ELR (cell line): ENCODE measurements at regions not wholly inside any gene's neighbourhood (a gene's known extent, or its start where the extent isn't known, plus 50 kb on each side); places are given as distances from the start of the nearest gene placed in this dataset.
A peak's percentile ranks its signal among the peaks of the same experiment; 100 is the strongest.

ENCODE experiments used
- DNase-seq: peaks from one replicate; pipeline ENCODE4 v3.0.0-alpha.2; 2015; ENCODE audit warnings: low read depth

DNA sequence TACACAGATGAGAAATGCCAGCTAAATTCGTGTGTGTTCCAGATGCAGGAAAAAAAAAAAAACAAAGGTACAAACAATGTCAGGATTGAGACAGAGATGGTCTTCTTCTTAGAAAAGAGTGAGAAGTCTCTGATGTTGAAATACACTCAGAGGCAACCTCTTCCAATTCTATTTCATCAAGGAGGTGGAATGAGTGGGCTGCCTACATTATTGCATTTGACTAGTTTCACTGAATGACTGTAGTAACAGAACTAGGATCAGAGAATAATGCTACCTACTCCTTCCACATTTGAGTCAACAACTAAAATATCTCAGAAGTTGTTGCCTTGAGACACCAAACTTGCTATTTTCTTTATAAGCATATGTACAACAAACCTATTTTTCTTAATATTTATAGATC lies 1332.2 kb upstream of the FLRT2 start:
- DNase-seq, result no peak

DNA sequence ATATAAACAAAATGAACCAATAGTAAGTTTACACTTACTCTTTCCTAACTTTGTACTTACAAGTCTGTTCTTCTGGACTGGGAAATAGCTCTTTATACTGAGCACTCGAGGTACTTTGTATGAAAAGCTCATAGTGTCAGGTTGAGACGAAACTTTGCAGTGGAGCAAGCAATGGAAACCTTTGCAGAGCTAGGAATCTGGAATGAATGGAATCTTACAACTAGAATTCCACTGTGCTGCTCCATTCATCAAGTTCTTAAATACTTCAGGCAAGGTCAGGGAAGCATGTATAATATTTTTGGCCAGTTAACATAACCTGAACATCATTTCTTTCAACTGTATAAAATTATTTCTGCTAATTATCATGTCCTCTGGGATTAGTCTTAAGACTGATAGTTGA lies 1327.5 kb upstream of the FLRT2 start:
- no peak for DNase-seq

DNA sequence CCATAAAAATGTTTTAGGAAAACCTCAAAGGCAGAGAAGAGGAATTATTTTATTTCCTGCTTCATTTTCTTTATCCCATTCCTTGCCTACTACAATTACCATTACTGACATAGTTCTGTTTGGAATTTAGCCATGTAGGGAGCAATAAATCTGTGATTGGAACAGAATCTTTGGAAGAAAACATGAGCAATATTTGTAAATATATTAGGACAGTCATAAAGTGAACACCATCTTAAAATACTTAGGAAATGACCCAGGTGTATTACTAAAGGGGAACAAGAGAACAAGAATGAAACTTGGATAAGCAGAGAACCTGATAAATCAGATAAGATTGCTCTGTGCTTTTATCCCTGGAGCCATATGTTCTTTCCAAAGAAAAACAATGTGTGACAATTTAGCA lies 1326.0 kb upstream of the FLRT2 start:
- DNase-seq, result no peak

DNA sequence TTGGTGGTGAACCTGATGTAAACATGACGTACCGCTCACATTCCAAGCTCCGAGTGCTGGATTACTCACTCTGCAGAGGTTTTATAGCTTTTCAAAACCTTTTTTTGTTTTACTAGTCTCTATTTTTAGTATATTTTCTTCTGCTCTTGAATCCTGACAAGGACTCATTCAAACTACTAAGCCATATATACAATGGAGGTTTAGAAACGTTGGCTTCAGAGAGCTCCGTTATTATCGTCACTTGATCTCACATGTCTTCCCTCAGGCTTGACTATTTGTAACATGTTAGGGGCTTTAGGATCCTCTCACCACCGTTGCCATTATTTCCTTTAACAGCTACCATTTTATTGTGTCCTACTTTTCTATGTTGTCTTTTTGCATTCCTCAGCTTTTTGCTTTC lies 1321.5 kb upstream of the FLRT2 start:
- DNase-seq, result no peak

DNA sequence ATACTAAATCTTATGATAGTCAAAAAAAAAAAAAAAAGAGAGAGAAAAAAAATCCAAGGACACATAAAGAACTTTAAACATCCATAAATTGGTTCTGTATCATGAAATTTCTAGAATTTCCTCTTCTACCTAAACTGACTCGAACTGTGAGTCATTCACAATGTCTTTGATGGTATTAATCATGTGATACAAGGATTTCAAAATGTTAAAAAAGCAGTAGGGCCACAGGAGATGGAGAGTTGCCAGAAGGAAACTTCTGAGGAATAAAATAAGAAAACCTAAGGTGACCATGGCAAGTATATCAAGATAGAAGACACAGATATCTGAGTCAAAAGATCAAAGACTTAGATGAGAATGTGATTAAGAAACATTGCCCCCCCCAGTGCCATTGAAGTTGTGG lies 1320.9 kb upstream of the FLRT2 start:
- no peak for DNase-seq

DNA sequence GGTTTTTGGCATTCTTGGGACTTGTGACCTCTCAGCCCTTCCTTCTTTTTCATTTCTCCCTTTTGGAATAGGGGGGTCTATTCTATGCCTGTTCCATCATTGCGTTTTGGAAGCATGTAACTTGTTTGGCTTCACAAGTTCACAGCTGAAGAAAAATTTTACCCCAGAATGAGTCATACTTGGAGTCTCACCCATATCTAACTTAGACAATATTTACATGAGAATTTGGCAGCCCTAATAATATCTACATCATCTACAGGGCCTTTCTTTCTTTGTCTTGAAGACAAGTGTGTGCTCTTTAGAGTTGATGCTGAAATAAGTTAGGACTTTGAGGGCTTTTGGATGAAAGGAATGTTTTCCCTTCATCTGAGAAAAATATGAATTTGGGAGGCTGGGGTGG lies 1312.9 kb upstream of the FLRT2 start:
- DNase-seq, result no peak

DNA sequence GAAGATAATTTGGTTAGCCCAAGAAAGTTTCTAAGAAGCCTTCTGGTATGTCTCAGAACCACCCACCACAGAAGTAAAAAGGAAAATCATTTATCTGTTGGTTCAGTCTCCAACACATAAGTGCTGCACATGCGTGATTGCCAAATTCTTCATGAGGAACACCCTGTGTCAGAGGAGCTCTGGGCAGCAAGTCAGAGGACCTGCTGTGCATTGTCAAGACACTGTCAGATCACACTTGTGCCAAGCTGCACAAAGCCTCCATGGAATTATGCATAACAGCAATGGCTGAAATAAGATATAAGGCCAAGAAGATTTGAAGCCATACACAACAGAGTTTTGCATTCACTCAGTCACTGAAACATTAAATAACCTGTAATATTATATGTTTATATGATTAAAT lies 1304.7 kb upstream of the FLRT2 start:
- no peak for DNase-seq

DNA sequence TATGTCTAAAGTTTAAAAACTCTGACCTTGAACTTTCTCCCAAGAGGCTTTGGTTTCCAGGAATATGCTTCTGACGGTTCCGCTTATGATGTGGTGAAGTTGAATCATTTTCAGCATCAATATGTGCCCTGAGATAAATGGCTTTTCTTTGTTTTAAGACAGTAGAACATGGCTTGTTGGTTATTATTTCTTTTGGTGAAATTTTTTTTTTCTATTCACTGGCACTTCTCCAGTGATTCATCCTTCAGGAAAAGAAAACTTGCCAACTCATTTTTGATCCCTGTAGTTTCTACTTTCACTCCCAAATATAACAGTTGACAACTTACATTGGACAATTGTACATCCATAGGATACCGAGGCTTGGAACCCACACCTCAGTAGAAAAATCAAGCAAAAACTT lies 1301.2 kb upstream of the FLRT2 start:
- no peak for DNase-seq

DNA sequence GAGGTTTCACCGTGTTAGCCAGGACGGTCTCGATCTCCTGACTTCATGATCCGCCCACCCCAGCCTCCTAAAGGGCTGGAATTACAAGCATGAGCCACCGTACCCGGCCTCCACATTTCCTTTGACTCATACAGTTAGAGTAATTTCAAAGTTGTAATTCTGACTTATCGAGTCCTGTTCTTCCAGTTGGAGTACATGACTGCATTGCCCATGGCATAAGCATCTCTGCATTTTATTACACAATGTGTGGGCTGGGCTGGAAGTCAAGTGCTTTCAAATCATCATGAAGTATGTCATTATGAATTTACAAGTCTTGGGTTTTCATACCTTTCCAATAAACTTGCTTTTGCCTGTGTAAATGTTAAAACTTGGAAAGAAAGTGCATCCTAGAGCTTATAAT lies 1295.7 kb upstream of the FLRT2 start:
- peak; percentile 1 for DNase-seq

DNA sequence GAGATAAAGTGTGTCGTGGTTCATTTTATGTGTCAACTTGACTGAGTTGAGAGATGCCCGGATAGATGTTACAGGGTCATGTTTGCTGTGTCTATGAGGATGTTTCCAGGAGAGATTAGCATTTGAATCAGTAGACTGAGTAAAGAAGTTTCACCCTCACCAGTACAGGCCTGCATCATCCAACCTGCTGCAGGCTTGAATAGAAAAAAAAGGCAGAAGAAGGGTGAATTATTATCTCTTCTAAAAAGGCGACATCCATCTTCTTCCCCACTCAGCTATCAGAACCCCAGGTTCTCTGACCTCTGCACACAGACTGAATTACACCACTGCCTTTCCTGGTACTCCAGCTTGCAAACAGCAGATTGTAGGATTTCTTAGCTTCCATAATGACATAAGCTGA lies 1293.7 kb upstream of the FLRT2 start:
- no peak for DNase-seq

DNA sequence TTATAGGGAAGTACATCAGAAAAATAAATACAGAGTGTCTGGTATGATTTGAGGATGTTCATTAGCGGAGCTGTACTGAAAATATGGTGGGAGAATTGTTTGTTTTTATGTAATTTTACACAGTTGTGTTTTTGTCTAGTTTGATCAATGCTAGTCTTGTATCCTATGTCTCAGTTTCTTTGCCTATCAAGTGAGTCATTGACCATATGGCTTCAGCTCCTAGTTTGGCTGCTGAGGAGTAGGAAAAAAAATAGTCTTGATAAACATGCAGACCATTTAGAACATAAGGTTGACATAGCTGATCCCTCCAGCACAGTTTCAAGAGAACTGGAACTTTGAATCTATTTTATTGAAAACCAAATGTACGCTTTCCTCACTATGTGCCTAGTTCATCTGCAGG lies 1292.1 kb upstream of the FLRT2 start:
- no peak for DNase-seq

DNA sequence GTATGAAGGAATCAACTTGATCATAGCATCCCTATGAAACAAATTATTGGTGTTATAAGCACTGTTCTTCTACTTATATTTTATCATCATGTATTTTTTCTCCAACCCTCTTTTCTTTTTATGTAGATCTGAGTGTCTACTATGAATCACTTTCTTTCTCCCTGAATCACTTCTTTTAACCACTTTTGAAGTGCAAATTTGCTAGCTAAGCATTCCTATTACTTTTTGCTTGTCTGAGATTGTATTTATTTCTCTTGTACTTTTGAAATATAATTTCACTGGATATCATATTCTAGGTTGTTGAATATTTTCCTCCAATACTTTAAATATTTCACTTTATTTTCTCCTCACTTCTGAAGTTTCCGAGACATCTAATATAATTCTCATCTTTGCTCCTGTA lies 1282.3 kb upstream of the FLRT2 start:
- no peak for DNase-seq

DNA sequence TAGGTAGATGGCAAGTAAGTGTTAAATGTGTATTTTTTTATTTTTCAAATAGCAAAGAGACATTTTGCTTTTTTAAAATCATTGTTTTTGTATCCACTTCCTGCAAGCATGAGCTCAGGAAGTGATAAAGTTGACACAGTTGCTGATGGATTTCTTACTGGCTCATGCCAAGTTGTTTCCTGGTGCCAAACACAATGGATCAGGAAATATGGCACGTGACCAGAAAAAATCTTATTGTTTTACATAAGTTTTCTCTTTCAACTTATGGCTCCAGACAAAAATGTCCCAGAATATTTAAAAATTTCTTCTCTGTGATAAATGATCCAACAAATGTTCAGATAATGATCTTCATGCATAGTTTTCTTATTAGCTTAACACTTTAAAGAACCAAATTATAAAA lies 1279.1 kb upstream of the FLRT2 start:
- DNase-seq, result no peak

DNA sequence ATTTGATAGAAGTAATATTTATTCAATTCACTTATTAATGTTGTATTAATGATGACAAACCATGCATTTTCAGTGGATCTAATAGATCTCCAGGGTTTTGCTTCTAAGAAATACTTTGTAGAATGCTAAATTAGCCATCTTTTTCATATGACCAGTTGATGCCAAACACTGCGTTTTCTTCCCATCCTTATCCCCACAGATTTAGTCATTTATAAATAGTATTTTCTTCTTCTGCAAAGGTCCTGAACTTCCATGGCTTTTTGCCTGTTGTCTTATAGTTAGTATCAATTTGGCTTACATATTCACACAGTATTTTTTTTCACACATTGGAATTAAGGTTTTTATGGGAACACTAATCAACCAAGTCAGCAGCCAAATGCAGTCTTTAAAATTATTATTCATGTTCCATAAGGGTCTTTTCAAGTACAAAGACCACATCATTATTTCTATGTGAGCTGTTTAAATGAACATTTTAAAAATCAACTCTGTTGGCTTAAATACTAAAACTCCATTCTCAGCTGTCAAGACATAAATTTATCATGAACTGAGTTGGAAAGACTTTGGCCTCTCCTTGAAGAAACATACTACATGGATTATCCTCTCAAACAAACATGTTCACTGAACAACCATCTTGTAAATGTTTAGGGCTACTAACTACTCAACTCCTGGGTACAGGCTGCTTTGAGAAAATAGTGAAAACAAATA lies 1278.4 kb upstream of the FLRT2 start:
- DNase-seq, result no peak

DNA sequence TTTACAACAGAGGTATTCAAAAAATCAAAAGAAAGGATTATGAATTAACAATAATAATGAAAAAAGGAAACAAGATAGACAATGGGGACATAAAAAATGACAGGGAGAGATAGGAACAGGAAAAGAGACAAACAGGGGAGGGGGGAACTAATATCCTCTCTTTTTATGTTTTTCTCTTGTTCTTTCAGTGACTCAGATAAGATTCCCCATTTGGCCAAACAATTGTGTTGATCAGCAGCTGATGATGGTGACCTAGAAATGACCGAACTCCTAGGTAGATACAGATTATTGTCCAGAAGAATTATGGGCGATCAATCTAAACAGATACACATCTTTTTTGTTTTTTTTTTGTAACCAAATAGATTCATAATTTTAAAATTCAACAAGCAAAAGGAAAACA lies 1277.2 kb upstream of the FLRT2 start:
- no peak for DNase-seq

DNA sequence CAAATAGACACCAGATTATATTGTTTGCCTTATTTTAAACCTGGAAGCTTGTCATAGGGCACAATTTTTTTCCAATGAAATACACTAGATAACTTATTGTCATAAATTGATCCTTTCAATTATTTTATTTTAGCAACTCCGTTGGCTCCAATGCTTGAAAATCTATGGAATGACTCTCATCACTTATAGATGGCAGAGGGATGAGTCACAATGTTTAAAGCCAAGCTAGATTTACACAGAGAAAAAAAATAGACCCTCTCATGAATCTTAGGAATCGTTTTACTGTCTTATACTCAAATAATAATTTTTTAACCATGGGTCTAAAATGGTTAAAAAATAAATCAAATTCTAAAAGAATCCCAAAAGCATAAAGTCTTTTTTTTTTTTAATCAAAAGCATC lies 1276.6 kb upstream of the FLRT2 start:
- peak; percentile 2 for DNase-seq

DNA sequence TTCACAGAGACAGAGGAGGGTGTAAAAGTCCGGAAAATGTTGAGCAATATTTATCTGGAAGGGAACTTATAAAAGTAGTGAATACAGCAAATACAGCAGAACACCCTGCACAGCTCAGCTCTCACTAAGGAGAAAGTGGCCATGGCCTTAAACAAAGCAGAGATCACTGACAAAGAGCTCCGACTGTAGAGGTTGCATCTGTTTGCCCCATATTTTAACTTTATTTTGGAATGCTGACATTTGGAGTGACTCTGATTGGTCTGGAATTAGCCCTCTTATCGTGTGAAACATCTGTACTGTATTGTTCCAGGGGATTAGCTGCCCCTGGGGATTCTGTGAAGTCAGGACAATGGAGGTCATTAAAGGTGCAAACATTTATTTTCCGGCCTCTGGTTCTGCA lies 1275.7 kb upstream of the FLRT2 start:
- no peak for DNase-seq

DNA sequence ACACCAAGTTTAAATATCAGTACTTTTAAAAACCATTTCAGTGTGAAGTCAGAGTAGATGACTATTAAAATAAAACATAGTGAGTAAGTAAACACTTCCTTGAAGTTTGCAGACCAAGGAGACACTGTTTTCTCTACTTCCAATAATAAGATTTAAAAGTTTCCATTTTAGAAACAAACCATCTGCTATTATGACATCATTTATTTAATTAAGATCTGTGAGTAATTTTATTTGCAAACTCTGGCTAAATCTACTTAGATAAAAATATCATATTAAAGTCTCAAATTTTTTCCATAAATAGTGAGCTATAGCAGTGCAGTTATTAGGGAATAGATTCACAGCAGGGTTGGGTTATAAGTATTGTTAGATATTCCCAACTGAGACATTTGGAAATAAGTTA lies 1267.0 kb upstream of the FLRT2 start:
- no peak for DNase-seq

DNA sequence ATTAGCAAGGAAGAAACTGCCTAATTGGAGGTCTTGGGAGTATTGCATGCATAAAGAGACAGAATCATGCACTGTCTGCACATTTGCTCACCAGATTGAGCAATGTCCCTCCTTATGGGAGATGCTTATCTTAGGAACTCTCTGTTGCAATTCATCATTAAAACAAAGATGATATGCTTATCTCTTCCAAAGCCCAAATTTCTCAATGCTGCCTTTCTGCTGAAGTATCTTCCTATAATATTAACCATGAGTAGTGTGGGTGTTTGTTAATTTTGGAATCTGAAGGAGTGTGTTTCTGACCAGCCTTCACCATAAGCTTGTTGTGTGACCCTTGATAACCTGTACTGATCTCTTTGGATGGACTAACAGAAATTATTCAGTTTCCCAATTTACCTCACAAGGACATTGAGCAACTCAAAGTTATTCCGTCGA lies 1257.6 kb upstream of the FLRT2 start:
- DNase-seq, result no peak

DNA sequence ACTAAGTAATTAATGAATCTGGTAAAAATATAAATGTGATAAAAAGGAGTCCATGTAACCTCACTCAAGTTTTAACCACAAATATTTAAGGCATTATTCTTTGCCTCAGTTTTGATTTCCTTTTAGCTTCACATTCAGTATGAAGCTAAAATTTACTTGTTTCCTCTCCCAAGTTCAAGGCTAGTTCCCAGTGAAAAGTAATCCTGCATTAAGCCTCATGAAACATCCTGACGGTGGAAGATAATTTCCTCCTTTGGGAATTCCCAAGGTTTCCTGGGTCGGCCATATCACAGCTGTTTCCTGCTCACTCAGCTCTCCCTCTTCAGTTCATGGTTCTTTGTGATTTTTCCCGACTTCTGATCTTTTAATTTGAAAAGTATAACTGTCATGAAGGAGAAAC lies 1256.8 kb upstream of the FLRT2 start:
- DNase-seq, result no peak

DNA sequence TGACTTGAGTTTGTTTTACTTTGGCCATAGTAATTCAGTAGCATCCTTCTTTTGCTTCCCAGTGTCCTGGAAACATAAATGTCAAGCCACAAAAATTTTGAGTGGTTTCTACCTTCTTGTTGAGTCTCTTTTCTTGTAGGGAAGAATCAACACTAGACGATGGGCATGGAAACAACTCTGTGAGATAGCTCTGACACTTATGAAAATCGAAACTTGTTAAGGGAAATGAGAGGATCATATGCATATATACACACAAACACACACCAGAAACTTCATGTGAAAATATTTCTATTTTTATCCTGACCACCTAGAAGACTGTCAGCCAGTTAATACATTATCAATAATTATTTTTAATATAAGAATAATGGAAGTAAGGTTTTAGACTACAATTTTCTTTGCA lies 1247.3 kb upstream of the FLRT2 start:
- no peak for DNase-seq

DNA sequence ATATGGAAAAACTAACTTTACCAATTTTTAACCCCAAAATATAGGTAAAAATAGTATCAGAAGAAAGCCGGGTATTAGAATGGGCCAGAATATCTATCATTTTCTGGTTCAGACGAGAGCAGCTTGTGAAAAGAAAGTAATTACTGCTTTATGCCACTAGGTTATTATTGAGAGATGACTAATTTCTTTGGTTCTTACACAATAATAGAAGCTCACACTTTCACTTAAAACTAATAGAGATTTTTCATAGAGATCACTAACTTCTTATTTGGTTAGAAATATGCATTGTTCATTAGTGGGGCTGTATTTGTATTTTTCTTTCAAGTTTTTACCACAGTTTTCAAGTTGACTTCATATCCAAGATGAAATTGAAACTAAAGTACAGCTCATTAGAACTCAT lies 1241.2 kb upstream of the FLRT2 start:
- peak; percentile 4 for DNase-seq

DNA sequence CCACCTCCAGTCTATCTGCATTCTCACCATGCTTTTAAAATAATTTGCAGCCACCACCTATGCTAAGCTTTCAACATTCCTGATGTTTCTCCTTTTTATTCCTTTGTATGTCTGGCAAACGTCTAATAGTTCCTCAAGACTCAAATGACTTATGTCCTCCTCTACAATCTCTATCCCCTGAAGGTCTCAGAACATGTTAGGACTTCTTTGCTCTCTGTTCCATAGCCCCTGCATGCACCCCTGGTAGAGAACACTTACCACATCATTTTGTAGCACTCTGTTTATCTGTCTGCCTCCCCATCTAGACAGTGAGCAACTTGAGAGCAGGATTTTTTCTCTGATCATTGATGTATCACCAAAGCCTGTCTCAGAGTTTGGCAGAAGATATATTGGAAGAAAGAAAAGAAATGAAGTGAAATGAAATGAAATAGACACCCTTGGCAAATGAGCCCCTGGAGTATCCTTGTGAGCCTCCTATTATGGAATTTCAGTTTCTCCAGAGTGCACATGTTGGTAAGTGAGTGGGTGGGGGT lies 1231.2 kb upstream of the FLRT2 start:
- DNase-seq, result no peak

DNA sequence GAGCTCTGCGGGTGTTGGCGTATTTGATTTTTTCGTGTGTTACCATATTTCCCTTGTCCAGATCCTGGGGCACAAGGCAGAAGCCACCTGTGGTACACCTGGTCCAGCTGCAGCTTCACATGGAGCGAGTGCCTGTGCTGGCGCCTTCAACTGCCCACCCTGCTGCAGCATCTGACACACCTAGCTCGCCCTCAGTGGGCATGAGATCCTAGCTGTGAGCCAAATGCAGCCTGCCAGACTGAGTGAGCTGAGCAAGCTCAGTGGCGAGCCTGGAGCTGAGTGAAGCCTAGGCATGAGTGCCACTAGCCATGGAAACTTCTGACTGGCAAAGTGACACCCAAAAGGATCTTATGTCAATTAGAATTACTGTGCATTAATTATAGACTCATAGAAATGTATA lies 1226.8 kb upstream of the FLRT2 start:
- DNase-seq, result no peak

DNA sequence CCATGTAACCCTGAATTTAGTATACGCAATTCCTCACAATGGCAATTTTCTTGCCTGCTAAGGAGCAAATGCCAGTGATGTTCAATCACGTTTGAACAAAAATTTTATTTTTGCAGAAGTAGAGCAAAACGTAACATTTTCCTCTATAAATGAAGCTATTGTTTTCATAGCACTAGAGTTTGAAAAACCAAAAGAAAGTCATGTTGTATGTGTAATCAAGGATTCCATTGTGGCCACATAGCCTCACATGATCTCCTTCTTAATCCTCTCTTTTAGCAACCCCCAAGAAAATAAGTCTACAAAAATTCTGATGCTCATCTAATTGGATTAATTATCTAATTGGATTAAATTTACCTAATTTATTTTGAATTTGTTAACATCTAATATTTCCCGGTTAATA lies 1217.4 kb upstream of the FLRT2 start:
- DNase-seq, result no peak
